PFSK-1 (cell line): ENCODE measurements at regions not wholly inside any gene's neighbourhood (a gene's known extent, or its start where the extent isn't known, plus 50 kb on each side); places are given as distances from the start of the nearest gene placed in this dataset.

Experiments
- FOXP2 ChIP-seq: optimal IDR thresholded peaks from 2 replicates; pipeline ENCODE3; 2011; ENCODE audit warnings: borderline replicate concordance, control low read depth, inconsistent platforms; ENCODE audit not compliant: insufficient read depth; ENCODE audit errors: extremely low read length, extremely low read depth
- POLR2AphosphoS5 ChIP-seq: IDR thresholded peaks from 2 replicates; pipeline ENCODE4 v1.6.1; 2012; ENCODE audit warnings: low read depth, mild to moderate bottlenecking, control low read depth, low read length, moderate library complexity

GRCh38 chr2:143946436-143947391 lies 573.2 kb downstream of the ZEB2 start:
- TF ChIP-seq POLR2AphosphoS5 (no peak), FOXP2 (no peak)
